H1 (cell line): ENCODE measurements at regions not wholly inside any gene's neighbourhood (a gene's known extent, or its start where the extent isn't known, plus 50 kb on each side); places are given as distances from the start of the nearest gene placed in this dataset.
A peak's percentile ranks its signal among the peaks of the same experiment; 100 is the strongest.

ENCODE experiments used
- CTCF ChIA-PET: fragments of 300-600 bp; sonication (Branson Sonifier 250); formaldehyde crosslinking; loops from one replicate; lab custom pipeline; 2021; ENCODE audit not compliant: partially characterized antibody; lab: Charles Lee
- POLR2A ChIA-PET: fragments of 300-600 bp; sonication (Branson Sonifier 250); formaldehyde crosslinking; loops from one replicate; lab custom pipeline; 2021; ENCODE audit warnings: inconsistent platforms; ENCODE audit not compliant: partially characterized antibody; lab: Charles Lee
- DNase-seq, 2 experiments: peaks; one replicate each; pipeline versions ENCODE4 v3.0.0 to v3.0.0-alpha.2; 2010 to 2022; ENCODE audit warnings: low spot score in 2 of 2, low read depth in 1 of 2, mixed read lengths in 1 of 2
- FAIRE-seq: peaks from 2 replicates; lab custom pipeline; 2011; peaks lifted over from hg19 to GRCh38; lab: Jason Lieb, UNC
- H2AFZ ChIP-seq: 2 replicates; pipeline ENCODE4 v1.8.1; 2012; ENCODE audit warnings: low read length, inconsistent platforms
- H2AK5ac ChIP-seq: 2 replicates; pipeline ENCODE4 v1.6.1; 2013; ENCODE audit warnings: low read depth, low read length
- H2BK120ac ChIP-seq: replicated peaks from 2 replicates; pipeline ENCODE3; 2013; ENCODE audit warnings: low read depth, low read length, inconsistent platforms
- H2BK12ac ChIP-seq: 2 replicates; pipeline ENCODE4 v1.6.1; 2013; ENCODE audit warnings: low read depth, low read length
- H2BK15ac ChIP-seq: 2 replicates; pipeline ENCODE4 v1.6.1; 2013; ENCODE audit warnings: low read length
- H2BK20ac ChIP-seq: 2 replicates; pipeline ENCODE4 v1.6.1; 2013; ENCODE audit warnings: low read length
- H2BK5ac ChIP-seq: 2 replicates; pipeline ENCODE4 v1.6.1; 2013; ENCODE audit warnings: low read depth, low read length
- H3K14ac ChIP-seq: 2 replicates; pipeline ENCODE4 v1.6.1; 2013; ENCODE audit warnings: inconsistent platforms; ENCODE audit not compliant: insufficient read length
- H3K18ac ChIP-seq: 2 replicates; pipeline ENCODE4 v1.6.1; 2013; ENCODE audit warnings: low read length; ENCODE audit errors: extremely low read depth
- H3K23ac ChIP-seq: 2 replicates; pipeline ENCODE4 v1.6.1; 2013; ENCODE audit warnings: inconsistent platforms; ENCODE audit not compliant: insufficient read length
- H3K23me2 ChIP-seq: 2 replicates; pipeline ENCODE4 v1.6.1; 2013; ENCODE audit warnings: low read depth, low read length
- H3K27ac ChIP-seq: 2 replicates; pipeline ENCODE4 v1.6.1; 2011; ENCODE audit warnings: low read depth, low read length, inconsistent platforms
- H3K27me3 ChIP-seq, 4 experiments: replicated peaks in 1 of 4; 1 replicate in 1 of 4; 2 replicates in 3 of 4; pipeline versions ENCODE4 v1.6.1 to v1.8.1; 2011 to 2013; ENCODE audit warnings: low read length in 3 of 4, mild to moderate bottlenecking in 3 of 4, inconsistent platforms in 2 of 4, mixed read lengths in 2 of 4, moderate library complexity in 1 of 4; ENCODE audit not compliant: control insufficient read depth in 3 of 4, insufficient read depth in 3 of 4; ENCODE audit errors: extremely low read depth in 1 of 4
- H3K36me3 ChIP-seq, 4 experiments: 2 replicates each; pipeline versions ENCODE4 v1.6.1 to v1.8.1; 2011 to 2013; ENCODE audit warnings: mild to moderate bottlenecking in 4 of 4, low read length in 3 of 4, moderate library complexity in 2 of 4, control low read depth in 1 of 4, inconsistent platforms in 1 of 4; ENCODE audit not compliant: insufficient read depth in 4 of 4, control insufficient read depth in 2 of 4
- H3K4ac ChIP-seq: replicated peaks from 2 replicates; pipeline ENCODE3; 2013; ENCODE audit warnings: low read length, low read depth, mixed read lengths, inconsistent platforms; ENCODE audit not compliant: insufficient read length
- H3K4me1 ChIP-seq, 4 experiments: replicated peaks in 1 of 4; 1 replicate in 1 of 4; 2 replicates in 3 of 4; pipeline versions ENCODE4 v1.6.1 to v1.8.1; 2011 to 2013; ENCODE audit warnings: low read length in 3 of 4, inconsistent platforms in 2 of 4, mixed read lengths in 1 of 4; ENCODE audit not compliant: insufficient read depth in 4 of 4, control insufficient read depth in 3 of 4
- H3K4me2 ChIP-seq, 2 experiments: 2 replicates each; pipeline versions ENCODE4 v1.6.1 to v1.8.1; 2011 to 2013; ENCODE audit warnings: low read depth in 2 of 2, low read length in 2 of 2, control low read depth in 1 of 2, inconsistent platforms in 1 of 2, mild to moderate bottlenecking in 1 of 2; ENCODE audit not compliant: insufficient read depth in 1 of 2
- H3K4me3 ChIP-seq, 4 experiments: fragments of 200-600, 300-600 bp in 1 of 4; sonication (generic), shearing (Covaris generic), sonication (Bioruptor Twin) in 1 of 4; 2 replicates each; pipeline versions ENCODE4 v1.5.1 to v1.8.1; 2011 to 2016; ENCODE audit warnings: low read length in 4 of 4, low read depth in 3 of 4, control low read depth in 2 of 4, inconsistent platforms in 2 of 4, mild to moderate bottlenecking in 2 of 4, mixed read lengths in 1 of 4, moderate library complexity in 1 of 4; ENCODE audit not compliant: insufficient read depth in 2 of 4; ENCODE audit errors: extremely low read depth in 1 of 4
- H3K56ac ChIP-seq: replicated peaks from 2 replicates; pipeline ENCODE3; 2013; ENCODE audit warnings: low read depth, mild to moderate bottlenecking, mixed read lengths, low read length, inconsistent platforms; ENCODE audit not compliant: insufficient read length
- H3K79me1 ChIP-seq: 2 replicates; pipeline ENCODE4 v1.6.1; 2013; ENCODE audit warnings: low read depth, low read length, control low read depth
- H3K79me2 ChIP-seq, 2 experiments: 2 replicates each; pipeline versions ENCODE4 v1.6.1 to v1.8.1; 2012 to 2013; ENCODE audit warnings: low read length in 2 of 2, mild to moderate bottlenecking in 2 of 2, inconsistent platforms in 1 of 2; ENCODE audit not compliant: insufficient read depth in 2 of 2, control insufficient read depth in 1 of 2
- H3K9ac ChIP-seq, 4 experiments: replicated peaks in 1 of 4; 1 replicate in 1 of 4; 2 replicates in 3 of 4; pipeline versions ENCODE4 v1.6.1 to v1.8.1; 2011 to 2013; ENCODE audit warnings: low read depth in 3 of 4, low read length in 3 of 4, control low read depth in 2 of 4, mild to moderate bottlenecking in 2 of 4, moderate library complexity in 2 of 4, inconsistent platforms in 1 of 4; ENCODE audit errors: extremely low read depth in 1 of 4
- H3K9me3 ChIP-seq, 2 experiments: 2 replicates each; pipeline versions ENCODE4 v1.6.1 to v1.8.1; 2012 to 2013; ENCODE audit warnings: mild to moderate bottlenecking in 2 of 2, moderate library complexity in 2 of 2, control low read depth in 1 of 2, inconsistent platforms in 1 of 2, low read depth in 1 of 2, low read length in 1 of 2, mixed read lengths in 1 of 2; ENCODE audit not compliant: insufficient read depth in 2 of 2
- H4K20me1 ChIP-seq, 2 experiments: replicated peaks in 1 of 2; 2 replicates each; pipeline versions ENCODE3 to v1.8.1; 2011 to 2013; ENCODE audit warnings: inconsistent platforms in 2 of 2, low read length in 2 of 2, mild to moderate bottlenecking in 1 of 2; ENCODE audit not compliant: insufficient read depth in 2 of 2, control insufficient read depth in 1 of 2
- H4K5ac ChIP-seq: 2 replicates; pipeline ENCODE4 v1.6.1; 2013; ENCODE audit warnings: low read length, low read depth, mixed read lengths, inconsistent platforms; ENCODE audit not compliant: insufficient read length
- H4K8ac ChIP-seq: 2 replicates; pipeline ENCODE4 v1.8.0; 2013; ENCODE audit warnings: mild to moderate bottlenecking, moderate library complexity, low read length, inconsistent platforms; ENCODE audit not compliant: insufficient read depth; ENCODE audit errors: extremely low read depth
- H4K91ac ChIP-seq: replicated peaks from 2 replicates; pipeline ENCODE3; 2013; ENCODE audit warnings: low read length, mixed read lengths, inconsistent platforms; ENCODE audit not compliant: insufficient read length
- ASH2L ChIP-seq: fragments of 200-600, 300-600 bp; sonication (generic); IDR thresholded peaks from one replicate; pipeline ENCODE4 v1.7.1; 2017; ENCODE audit warnings: low read length
- BRCA1 ChIP-seq: IDR thresholded peaks from 2 replicates; pipeline ENCODE4 v1.6.1; 2012; ENCODE audit warnings: low read depth, low read length, improper control_type of control experiment
- FOSL1 ChIP-seq: IDR thresholded peaks from 2 replicates; pipeline ENCODE4 v1.6.1; 2011; ENCODE audit warnings: mild to moderate bottlenecking, low read depth, low read length, moderate library complexity; ENCODE audit not compliant: insufficient read depth
- HDAC2 ChIP-seq, 2 experiments: fragments of 300-600 bp in 1 of 2; sonication (generic) in 1 of 2; IDR thresholded peaks; 2 replicates each; pipeline ENCODE4 v1.6.1; 2011 to 2012; ENCODE audit warnings: low read depth in 2 of 2, low read length in 2 of 2, mild to moderate bottlenecking in 2 of 2, moderate library complexity in 2 of 2, borderline replicate concordance in 1 of 2, inconsistent platforms in 1 of 2
- JUND ChIP-seq: IDR thresholded peaks from 2 replicates; pipeline ENCODE4 v1.6.1; 2011; ENCODE audit warnings: mild to moderate bottlenecking, improper control_type of control experiment, low read length
- KDM1A ChIP-seq: fragments of 200-600, 300-600 bp; sonication (generic); IDR thresholded peaks from 2 replicates; pipeline ENCODE4 v1.7.1; 2016; ENCODE audit warnings: mild to moderate bottlenecking, low read length, borderline replicate concordance
- MAFK ChIP-seq: IDR thresholded peaks from 2 replicates; pipeline ENCODE4 v1.6.1; 2012; ENCODE audit warnings: low read depth, mild to moderate bottlenecking, improper control_type of control experiment, low read length
- RFX5 ChIP-seq: IDR thresholded peaks from 2 replicates; pipeline ENCODE4 v1.6.1; 2011; ENCODE audit warnings: low read depth, low read length, improper control_type of control experiment, borderline replicate concordance
- RNF2 ChIP-seq: fragments of 200-900, 300-1000 bp; sonication (generic); IDR thresholded peaks from 2 replicates; pipeline ENCODE4 v1.7.1; 2016; ENCODE audit warnings: borderline replicate concordance, low read depth, mild to moderate bottlenecking, antibody characterized with exemption, low read length; ENCODE audit not compliant: poor library complexity, severe bottlenecking; ENCODE audit errors: missing control alignments
- RXRA ChIP-seq: IDR thresholded peaks from 2 replicates; pipeline ENCODE4 v1.6.1; 2011; ENCODE audit warnings: low read depth, mild to moderate bottlenecking, low read length, moderate library complexity; ENCODE audit not compliant: insufficient read depth
- SIX5 ChIP-seq: IDR thresholded peaks from 2 replicates; pipeline ENCODE4 v1.6.1; 2011; ENCODE audit warnings: mild to moderate bottlenecking, low read depth, low read length
- SP2 ChIP-seq: IDR thresholded peaks from 2 replicates; pipeline ENCODE4 v1.6.1; 2012; ENCODE audit warnings: mild to moderate bottlenecking, low read length, inconsistent platforms
- SP4 ChIP-seq: IDR thresholded peaks from 2 replicates; pipeline ENCODE4 v1.6.1; 2012; ENCODE audit warnings: low read length, inconsistent platforms
- ZNF274 ChIP-seq: IDR thresholded peaks from 2 replicates; pipeline ENCODE4 v1.7.0; 2012; ENCODE audit warnings: low read length, borderline replicate concordance; ENCODE audit errors: extremely low read depth
- WGBS, 2 experiments: shearing (Covaris generic) in 1 of 2; methylation state at CpG; one replicate each; pipeline versions ENCODE4 v1.1.6 to v1.1.7; 2013 to 2015; ENCODE audit warnings: low lambda C conversion rate in 2 of 2, mixed read lengths in 2 of 2, inconsistent platforms in 1 of 2, low coverage in 1 of 2, missing lambda C conversion rate in 1 of 2; ENCODE audit not compliant: insufficient replicate concordance in 2 of 2, insufficient coverage in 1 of 2, insufficient read length in 1 of 2; ENCODE audit errors: extremely low coverage in 1 of 2, missing lambda C conversion rate in 1 of 2; 5-methylcytosine and 5-hydroxymethylcytosine counted together

DNA sequence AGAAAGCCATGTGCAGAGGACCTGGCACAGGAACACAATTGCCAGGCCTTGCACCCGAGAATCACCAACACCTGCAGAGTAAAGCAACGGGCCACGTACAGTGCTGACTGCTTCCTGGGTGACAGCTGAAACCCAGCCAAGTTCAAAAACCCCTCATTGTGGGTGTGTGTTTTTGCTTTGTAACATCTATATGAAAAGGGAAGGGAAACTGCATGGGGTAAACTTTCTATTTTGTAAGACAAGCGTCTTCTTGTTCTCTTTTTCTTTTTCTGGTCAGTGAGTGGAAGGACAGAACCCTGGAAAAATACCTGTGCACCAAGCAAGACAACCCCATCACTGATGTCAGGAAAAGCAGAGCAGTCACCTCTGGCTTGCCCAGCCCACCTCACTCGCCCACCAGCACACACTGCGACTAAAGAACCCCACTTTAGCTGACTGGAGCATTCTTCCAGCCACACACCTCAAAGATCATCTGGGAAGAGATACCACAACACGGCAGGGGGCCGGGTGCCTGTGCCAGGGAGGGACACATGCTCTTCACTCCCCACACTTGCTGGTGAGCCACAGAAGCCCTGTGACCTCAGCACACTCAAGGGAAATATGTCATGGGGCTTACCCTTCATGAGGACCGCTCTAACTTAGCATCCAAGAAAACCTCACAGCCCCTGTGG, 172.3 kb downstream of the NDUFA12 start:
- Histone ChIP-seq H4K5ac (no peak overlapping the region), H3K27me3 (no peaks in the 10 kb centered on the region), H3K4me1 (peaks cover 0 to 13% (median 7%) of the 10 kb centered on the region in 4 experiments), H2BK5ac (no peak overlapping the region), H3K4ac (no peak overlapping the region), H4K91ac (no peak overlapping the region), H2BK15ac (no peak overlapping the region), H3K23ac (no peak overlapping the region), H2BK12ac (peak overlapping the region; percentile 55; the same call in 1 of the 2 replicates), H3K9me3 (no peaks in the 10 kb centered on the region), H3K56ac (no peak overlapping the region), H3K79me2 (no peaks in the 10 kb centered on the region), H3K79me1 (no peaks in the 10 kb centered on the region), H3K4me2 (no peak overlapping the region), H2BK20ac (no peak overlapping the region), H2AFZ (no peak overlapping the region), H4K20me1 (no peaks in the 10 kb centered on the region), H3K9ac (no peak overlapping the region), H3K23me2 (no peaks in the 10 kb centered on the region), H3K18ac (no peak overlapping the region), H3K4me3 (no peak overlapping the region), H2AK5ac (no peak overlapping the region), H4K8ac (0 out of 2 replicates have a peak overlapping the region, but pooled peaks have one; percentile 62), H3K36me3 (no peaks in the 10 kb centered on the region), H2BK120ac (no peak overlapping the region), H3K14ac (no peak overlapping the region), H3K27ac (no peak overlapping the region)
- WGBS, 2 experiments: 82% methylated on average over 8 of the region's 9 CpGs; no CpG with 5 or more reads in 1 of the 2 experiments
- no peak for FAIRE-seq
- ChIA-PET CTCF (no interaction called here), POLR2A (interaction anchor here (0.6 to 1.2 kb wide), 2 partner anchors 9 to 15 kb away, joined by 3 read pairs; no protein-coding TSS in a partner anchor)
- DNase-seq: no peak
- no peak for TF ChIP-seq BRCA1
- TF ChIP-seq RXRA: no peak
- TF ChIP-seq MAFK: no peak
- no peak for TF ChIP-seq FOSL1
- TF ChIP-seq SP2: no peak
- TF ChIP-seq JUND: no peak
- TF ChIP-seq HDAC2 (IDR thresholded peaks at IDR 0.05; ENCODE audit: borderline replicate concordance in 1 of 2, low read depth in 2 of 2, low read length in 2 of 2): no peak
- no peak for TF ChIP-seq SIX5
- TF ChIP-seq RFX5: no peak
- no peak for TF ChIP-seq ASH2L
- TF ChIP-seq RNF2: no peak
- TF ChIP-seq ZNF274: no peak
- TF ChIP-seq SP4: no peak
- no peak for TF ChIP-seq KDM1A
